H9 (cell line): ENCODE measurements at regions not wholly inside any gene's neighbourhood (a gene's known extent, or its start where the extent isn't known, plus 50 kb on each side); places are given as distances from the start of the nearest gene placed in this dataset.

ENCODE experiments used
- DNase-seq: peaks from one replicate; pipeline ENCODE4 v3.0.0-alpha.2; 2017
- H2AFZ ChIP-seq: one replicate; pipeline ENCODE4 v1.6.1; 2013; ENCODE audit warnings: mild to moderate bottlenecking, low read length, control low read depth, moderate library complexity
- H2AK5ac ChIP-seq: 2 replicates; pipeline ENCODE4 v1.6.1; 2013; ENCODE audit warnings: low read length, control low read depth, mixed read lengths; ENCODE audit not compliant: insufficient read length
- H2BK120ac ChIP-seq: one replicate; pipeline ENCODE4 v1.6.1; 2013; ENCODE audit warnings: low read depth, mild to moderate bottlenecking, low read length, control low read depth, inconsistent platforms; ENCODE audit not compliant: poor library complexity, severe bottlenecking
- H2BK12ac ChIP-seq: 2 replicates; pipeline ENCODE4 v1.6.1; 2013; ENCODE audit warnings: low read length, control low read depth, mixed read lengths, low read depth; ENCODE audit not compliant: insufficient read length
- H2BK15ac ChIP-seq: 2 replicates; pipeline ENCODE4 v1.6.1; 2013; ENCODE audit warnings: low read depth, low read length, control low read depth
- H2BK20ac ChIP-seq: one replicate; pipeline ENCODE4 v1.6.1; 2013; ENCODE audit warnings: low read depth, mild to moderate bottlenecking, low read length, control low read depth, inconsistent platforms; ENCODE audit not compliant: poor library complexity, severe bottlenecking
- H2BK5ac ChIP-seq: 2 replicates; pipeline ENCODE4 v1.6.1; 2013; ENCODE audit warnings: low read length, control low read depth, mixed read lengths; ENCODE audit not compliant: insufficient read length
- H3K14ac ChIP-seq: 2 replicates; pipeline ENCODE4 v1.6.1; 2013; ENCODE audit warnings: low read length, control low read depth; ENCODE audit not compliant: insufficient read depth
- H3K18ac ChIP-seq: 2 replicates; pipeline ENCODE4 v1.6.1; 2013; ENCODE audit warnings: low read depth, mild to moderate bottlenecking, mixed read lengths, low read length, control low read depth; ENCODE audit not compliant: insufficient read length
- H3K23ac ChIP-seq: 2 replicates; pipeline ENCODE4 v1.6.1; 2013; ENCODE audit warnings: low read length, control low read depth, mixed read lengths, low read depth; ENCODE audit not compliant: insufficient read length
- H3K23me2 ChIP-seq: 2 replicates; pipeline ENCODE4 v1.6.1; 2013; ENCODE audit warnings: low read depth, mild to moderate bottlenecking, mixed read lengths, low read length, control low read depth; ENCODE audit not compliant: insufficient read length, poor library complexity, severe bottlenecking
- H3K27ac ChIP-seq: 2 replicates; pipeline ENCODE4 v1.5.1; 2013; ENCODE audit warnings: low read length, control low read depth, mixed read lengths, low read depth; ENCODE audit not compliant: insufficient read length
- H3K27me3 ChIP-seq: 2 replicates; pipeline ENCODE4 v1.6.1; 2013; ENCODE audit warnings: low read length, control low read depth, inconsistent platforms; ENCODE audit not compliant: insufficient read depth
- H3K4ac ChIP-seq: 2 replicates; pipeline ENCODE4 v1.6.1; 2013; ENCODE audit warnings: low read depth, mild to moderate bottlenecking, control low read depth, inconsistent platforms, low read length, moderate library complexity
- H3K4me1 ChIP-seq: 2 replicates; pipeline ENCODE4 v1.6.1; 2013; ENCODE audit warnings: low read length, control low read depth, inconsistent platforms; ENCODE audit not compliant: insufficient read depth
- H3K4me2 ChIP-seq: 2 replicates; pipeline ENCODE4 v1.6.1; 2013; ENCODE audit warnings: low read length, control low read depth, mixed read lengths; ENCODE audit not compliant: insufficient read length, insufficient read depth
- H3K56ac ChIP-seq: 2 replicates; pipeline ENCODE4 v1.6.1; 2013; ENCODE audit warnings: low read depth, mild to moderate bottlenecking, mixed read lengths, low read length, control low read depth; ENCODE audit not compliant: insufficient read length
- H3K79me1 ChIP-seq: 2 replicates; pipeline ENCODE4 v1.6.1; 2013; ENCODE audit warnings: low read depth, mild to moderate bottlenecking, moderate library complexity, low read length, control low read depth, inconsistent platforms; ENCODE audit not compliant: insufficient read depth, poor library complexity, severe bottlenecking
- H3K79me2 ChIP-seq: 2 replicates; pipeline ENCODE4 v1.6.1; 2013; ENCODE audit warnings: low read length, control low read depth, inconsistent platforms; ENCODE audit not compliant: insufficient read depth
- H3K9ac ChIP-seq: 2 replicates; pipeline ENCODE4 v1.6.1; 2013; ENCODE audit warnings: low read length, control low read depth, mixed read lengths; ENCODE audit not compliant: insufficient read length; ENCODE audit errors: extremely low read depth
- H3K9me3 ChIP-seq: one replicate; pipeline ENCODE4 v1.6.1; 2013; ENCODE audit warnings: low read depth, low read length, inconsistent platforms; ENCODE audit not compliant: control insufficient read depth
- H3T11ph ChIP-seq: one replicate; pipeline ENCODE4 v1.6.1; 2013; ENCODE audit warnings: mild to moderate bottlenecking, low read length, control low read depth, inconsistent platforms
- H4K20me1 ChIP-seq: one replicate; pipeline ENCODE4 v1.6.1; 2013; ENCODE audit not compliant: control insufficient read depth, insufficient read length, insufficient read depth
- H4K5ac ChIP-seq: 2 replicates; pipeline ENCODE4 v1.6.1; 2013; ENCODE audit warnings: low read depth, mild to moderate bottlenecking, mixed read lengths, low read length, control low read depth; ENCODE audit not compliant: insufficient read length
- H4K8ac ChIP-seq: replicated peaks from 2 replicates; pipeline ENCODE4 v1.6.1; 2013; ENCODE audit warnings: low read length, control low read depth, mixed read lengths, low read depth; ENCODE audit not compliant: insufficient read length
- H4K91ac ChIP-seq: 2 replicates; pipeline ENCODE4 v1.6.1; 2013; ENCODE audit warnings: low read depth, mild to moderate bottlenecking, moderate library complexity, mixed read lengths, low read length, control low read depth; ENCODE audit not compliant: insufficient read length
- H3K27ac Mint-ChIP-seq, 3 experiments: 2 replicates in 2 of 3; 3 replicates in 1 of 3; pipeline ENCODE4 v1.8.0; 2020 to 2021; ENCODE audit warnings: mixed read lengths in 3 of 3, mild to moderate bottlenecking in 1 of 3, moderate library complexity in 1 of 3
- H3K27me3 Mint-ChIP-seq: 2 replicates; pipeline ENCODE4 v1.8.0; 2021; ENCODE audit warnings: low read depth, mild to moderate bottlenecking, moderate library complexity, mixed read lengths
- H3K36me3 Mint-ChIP-seq, 3 experiments: 2 replicates in 2 of 3; 3 replicates in 1 of 3; pipeline ENCODE4 v1.8.0; 2020 to 2021; ENCODE audit warnings: low read depth in 3 of 3, mixed read lengths in 3 of 3; ENCODE audit not compliant: insufficient read depth in 1 of 3
- H3K4me1 Mint-ChIP-seq, 2 experiments: 2 replicates each; pipeline ENCODE4 v1.8.0; 2020; ENCODE audit warnings: mixed read lengths in 2 of 2
- H3K4me3 Mint-ChIP-seq, 2 experiments: 2 replicates in 1 of 2; 3 replicates in 1 of 2; pipeline ENCODE4 v1.8.0; 2020 to 2021; ENCODE audit warnings: mild to moderate bottlenecking in 2 of 2, mixed read lengths in 2 of 2, moderate library complexity in 1 of 2
- H3K9me3 Mint-ChIP-seq, 2 experiments: 2 replicates in 1 of 2; 3 replicates in 1 of 2; pipeline ENCODE4 v1.8.0; 2020; ENCODE audit warnings: mild to moderate bottlenecking in 2 of 2, mixed read lengths in 2 of 2, moderate library complexity in 1 of 2
- WGBS: extraction: QIAGEN DNeasy Blood & Tissue Kit; methylation state at CpG from one replicate; pipeline ENCODE4 v1.1.7; 2013; ENCODE audit warnings: missing lambda C conversion rate, low lambda C conversion rate, mixed read lengths; ENCODE audit not compliant: insufficient read length; ENCODE audit errors: extremely low coverage; 5-methylcytosine and 5-hydroxymethylcytosine counted together
- TF ChIP-seq, protein P1 (sequence below): fragments of 200-600 bp; sonication (generic); conservative IDR thresholded peaks from 3 replicates; pipeline ENCODE4 v1.8.0; 2021; ENCODE audit warnings: antibody characterized with exemption, mild to moderate bottlenecking

GRCh38 chr6:141846639-141847038 is 286.1 kb upstream of the GJE1 start:
- WGBS: no CpG with 5 or more reads among the region's 4 CpGs
- Histone ChIP-seq H4K5ac (no peak overlapping the region), H3K9me3 (no peaks in the 10 kb centered on the region), H3K23me2 (no peaks in the 10 kb centered on the region), H4K91ac (no peak overlapping the region), H3K4ac (no peak overlapping the region), H2BK20ac (no peak overlapping the region), H2AK5ac (no peak overlapping the region), H3K9ac (no peak overlapping the region), H3K18ac (no peak overlapping the region), H4K20me1 (no peaks in the 10 kb centered on the region), H4K8ac (no peak overlapping the region), H3K79me1 (no peaks in the 10 kb centered on the region), H3K27me3 (no peaks in the 10 kb centered on the region), H2BK12ac (no peak overlapping the region), H2BK15ac (no peak overlapping the region), H3K79me2 (no peaks in the 10 kb centered on the region), H3K23ac (no peak overlapping the region), H3K14ac (no peak overlapping the region), H3K56ac (no peak overlapping the region), H2AFZ (no peak overlapping the region), H2BK120ac (no peak overlapping the region), H3K4me2 (no peak overlapping the region), H2BK5ac (no peak overlapping the region), H3T11ph (no peak overlapping the region), H3K4me1 (no peaks in the 10 kb centered on the region), H3K27ac (no peak overlapping the region)
- no peak for DNase-seq
- Mint-ChIP-seq H3K27ac (no peak overlapping the region), H3K4me1 (peaks cover 5 to 8% of the 10 kb centered on the region in 2 experiments; a peak in 3 of 4 replicates), H3K27me3 (no peaks in the 10 kb centered on the region), H3K4me3 (no peak overlapping the region), H3K9me3 (no peaks in the 10 kb centered on the region), H3K36me3 (no peaks in the 10 kb centered on the region)
- TF ChIP-seq, protein P1, sequence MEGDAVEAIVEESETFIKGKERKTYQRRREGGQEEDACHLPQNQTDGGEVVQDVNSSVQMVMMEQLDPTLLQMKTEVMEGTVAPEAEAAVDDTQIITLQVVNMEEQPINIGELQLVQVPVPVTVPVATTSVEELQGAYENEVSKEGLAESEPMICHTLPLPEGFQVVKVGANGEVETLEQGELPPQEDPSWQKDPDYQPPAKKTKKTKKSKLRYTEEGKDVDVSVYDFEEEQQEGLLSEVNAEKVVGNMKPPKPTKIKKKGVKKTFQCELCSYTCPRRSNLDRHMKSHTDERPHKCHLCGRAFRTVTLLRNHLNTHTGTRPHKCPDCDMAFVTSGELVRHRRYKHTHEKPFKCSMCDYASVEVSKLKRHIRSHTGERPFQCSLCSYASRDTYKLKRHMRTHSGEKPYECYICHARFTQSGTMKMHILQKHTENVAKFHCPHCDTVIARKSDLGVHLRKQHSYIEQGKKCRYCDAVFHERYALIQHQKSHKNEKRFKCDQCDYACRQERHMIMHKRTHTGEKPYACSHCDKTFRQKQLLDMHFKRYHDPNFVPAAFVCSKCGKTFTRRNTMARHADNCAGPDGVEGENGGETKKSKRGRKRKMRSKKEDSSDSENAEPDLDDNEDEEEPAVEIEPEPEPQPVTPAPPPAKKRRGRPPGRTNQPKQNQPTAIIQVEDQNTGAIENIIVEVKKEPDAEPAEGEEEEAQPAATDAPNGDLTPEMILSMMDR: no peak
